ENCODE measurements at regions not wholly inside any gene's neighbourhood (a gene's known extent, or its start where the extent isn't known, plus 50 kb on each side); places are given as distances from the start of the nearest gene placed in this dataset.
"Not testable (repeated sequence)": the region's sequence is repeated elsewhere in the genome, so short reads cannot be mapped to it uniquely, and the experiment has no call there.

- H3K4me3 ChIP-seq; H3K4me1 ChIP-seq; H3K36me3 ChIP-seq; H3K9me3 ChIP-seq (replicated peaks); H3K27ac ChIP-seq (replicated peaks); intact Hi-C loops (cut with micrococcal nuclease): not testable (repeated sequence)
- TF ChIP-seq, protein P1, sequence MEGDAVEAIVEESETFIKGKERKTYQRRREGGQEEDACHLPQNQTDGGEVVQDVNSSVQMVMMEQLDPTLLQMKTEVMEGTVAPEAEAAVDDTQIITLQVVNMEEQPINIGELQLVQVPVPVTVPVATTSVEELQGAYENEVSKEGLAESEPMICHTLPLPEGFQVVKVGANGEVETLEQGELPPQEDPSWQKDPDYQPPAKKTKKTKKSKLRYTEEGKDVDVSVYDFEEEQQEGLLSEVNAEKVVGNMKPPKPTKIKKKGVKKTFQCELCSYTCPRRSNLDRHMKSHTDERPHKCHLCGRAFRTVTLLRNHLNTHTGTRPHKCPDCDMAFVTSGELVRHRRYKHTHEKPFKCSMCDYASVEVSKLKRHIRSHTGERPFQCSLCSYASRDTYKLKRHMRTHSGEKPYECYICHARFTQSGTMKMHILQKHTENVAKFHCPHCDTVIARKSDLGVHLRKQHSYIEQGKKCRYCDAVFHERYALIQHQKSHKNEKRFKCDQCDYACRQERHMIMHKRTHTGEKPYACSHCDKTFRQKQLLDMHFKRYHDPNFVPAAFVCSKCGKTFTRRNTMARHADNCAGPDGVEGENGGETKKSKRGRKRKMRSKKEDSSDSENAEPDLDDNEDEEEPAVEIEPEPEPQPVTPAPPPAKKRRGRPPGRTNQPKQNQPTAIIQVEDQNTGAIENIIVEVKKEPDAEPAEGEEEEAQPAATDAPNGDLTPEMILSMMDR (IDR thresholded peaks at IDR 0.05; ENCODE audit: borderline replicate concordance) = peak; percentile 65
- peak; percentile 25 for DNase-seq
- peaks cover 13% of the 10 kb centered on the region for H3K27me3 ChIP-seq (ENCODE audit: low read depth)
Measured at GRCh38 chr2:87217741-87218410, 196.2 kb upstream of the PLGLB1 start.

- intact Hi-C loops (cut with micrococcal nuclease); H3K36me3 ChIP-seq; H3K4me1 ChIP-seq; H3K4me3 ChIP-seq; DNase-seq; H3K9me3 ChIP-seq (replicated peaks); H3K27ac ChIP-seq (replicated peaks): not testable (repeated sequence)
- peaks cover 13% of the 10 kb centered on the region for H3K27me3 ChIP-seq (ENCODE audit: low read depth)
Measured at GRCh38 chr2:87220651-87221050, 199.0 kb upstream of the PLGLB1 start.

GRCh38 chr2:87222131-87222530 lies 200.5 kb upstream of the PLGLB1 start:
- H3K27ac ChIP-seq (replicated peaks); H3K4me1 ChIP-seq; H3K36me3 ChIP-seq; DNase-seq; H3K4me3 ChIP-seq; intact Hi-C loops (cut with micrococcal nuclease); H3K9me3 ChIP-seq (replicated peaks): not testable (repeated sequence)
- peaks cover 13% of the 10 kb centered on the region for H3K27me3 ChIP-seq (ENCODE audit: low read depth)

DNA sequence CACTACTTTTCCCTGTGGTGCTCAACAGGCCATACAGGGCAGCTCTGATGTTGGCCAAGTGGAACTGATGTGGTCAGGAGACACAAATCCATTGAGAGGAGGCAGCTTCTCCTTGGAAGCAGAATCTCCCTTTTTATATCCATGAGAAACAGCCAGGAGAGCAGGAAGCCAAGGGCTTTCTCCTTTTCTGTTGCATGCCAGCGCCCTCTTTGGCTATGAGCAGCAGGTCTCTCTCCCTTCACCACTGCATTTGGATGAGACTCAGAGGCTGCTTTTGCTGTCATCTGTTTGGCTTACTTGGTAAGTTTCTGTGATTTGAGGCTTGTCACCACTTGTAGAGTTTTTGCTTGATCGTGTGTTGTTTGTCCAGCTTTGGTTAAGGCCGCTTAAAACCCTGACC lies 202.2 kb upstream of the PLGLB1 start:
- H3K27me3 ChIP-seq (ENCODE audit: low read depth); H3K4me3 ChIP-seq; H3K9me3 ChIP-seq (replicated peaks); intact Hi-C loops (cut with micrococcal nuclease); H3K4me1 ChIP-seq; H3K36me3 ChIP-seq; DNase-seq; H3K27ac ChIP-seq (replicated peaks): not testable (repeated sequence)

GRCh38 chr2:87229091-87229689 lies 207.5 kb upstream of the PLGLB1 start:
- H3K27ac ChIP-seq (replicated peaks); DNase-seq; intact Hi-C loops (cut with micrococcal nuclease): not testable (repeated sequence)

DNA sequence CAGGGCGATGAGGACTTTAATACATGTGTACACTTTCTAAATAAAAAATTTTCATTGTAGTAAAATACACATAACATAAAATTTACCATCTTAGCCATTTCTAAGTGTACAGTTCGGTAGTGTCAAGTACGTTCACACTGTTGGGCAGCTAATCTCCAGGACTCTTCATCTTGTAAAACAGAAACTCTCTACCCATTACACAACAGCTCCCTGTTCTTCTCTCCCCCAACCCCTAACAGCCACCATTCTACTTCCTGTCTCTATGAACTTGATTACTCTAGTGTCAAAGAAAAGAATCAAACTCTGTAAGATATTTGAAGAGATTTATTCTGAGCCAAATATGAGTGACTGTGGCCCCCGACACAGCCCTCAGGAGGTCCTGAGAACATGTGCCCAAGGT lies 208.3 kb upstream of the PLGLB1 start:
- H3K36me3 ChIP-seq; H3K27me3 ChIP-seq (ENCODE audit: low read depth); H3K9me3 ChIP-seq (replicated peaks); H3K27ac ChIP-seq (replicated peaks); DNase-seq; intact Hi-C loops (cut with micrococcal nuclease); H3K4me1 ChIP-seq; H3K4me3 ChIP-seq: not testable (repeated sequence)

More at GRCh38 chr2:87229091-87229689, 207.5 kb upstream of the PLGLB1 start:
- not testable (repeated sequence) for H3K36me3 ChIP-seq; H3K9me3 ChIP-seq (replicated peaks); H3K4me3 ChIP-seq; H3K27me3 ChIP-seq (ENCODE audit: low read depth); H3K4me1 ChIP-seq
- TF ChIP-seq, protein P1 (IDR thresholded peaks at IDR 0.05; ENCODE audit: borderline replicate concordance) = peak; percentile 65

DNA sequence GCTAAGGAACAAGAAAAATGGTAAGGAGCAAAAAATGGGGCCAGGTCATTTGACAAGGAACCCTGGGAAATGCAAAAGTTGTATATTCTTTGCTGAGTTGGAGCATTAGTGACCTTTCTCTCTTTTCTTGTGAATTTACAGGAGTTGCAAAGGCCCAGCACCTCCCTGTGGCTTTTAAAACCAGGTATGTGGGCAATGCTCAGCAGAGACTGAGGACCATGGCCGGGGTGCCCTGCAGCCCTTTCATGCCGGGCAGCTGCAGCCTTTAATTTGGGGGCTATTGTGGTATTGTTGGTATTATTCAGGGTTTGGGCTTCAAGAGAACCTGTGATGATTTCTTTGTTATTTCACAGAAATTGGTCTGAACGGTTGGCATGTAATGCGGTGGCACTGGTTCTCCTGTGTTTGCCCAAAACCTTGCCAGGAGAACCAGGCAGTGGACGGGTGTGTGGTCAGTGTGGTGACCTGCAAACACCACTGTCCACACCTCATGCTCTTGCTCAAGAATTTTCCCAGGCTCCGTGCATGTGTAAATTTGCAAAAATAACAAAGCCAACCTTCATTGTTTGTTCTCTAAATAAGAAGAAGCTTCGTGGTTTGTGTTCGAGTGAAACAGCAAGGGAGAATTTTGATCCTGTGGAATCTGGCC lies 213.8 kb upstream of the PLGLB1 start:
- not testable (repeated sequence) for DNase-seq

GRCh38 chr2:87237570-87238336 lies 216.1 kb upstream of the PLGLB1 start:
- H3K27ac ChIP-seq (replicated peaks); intact Hi-C loops (cut with micrococcal nuclease); H3K36me3 ChIP-seq; H3K9me3 ChIP-seq (replicated peaks); H3K4me3 ChIP-seq; H3K27me3 ChIP-seq (ENCODE audit: low read depth); H3K4me1 ChIP-seq; DNase-seq: not testable (repeated sequence)

More for the DNA sequence above, 213.8 kb upstream of the PLGLB1 start:
- H3K27ac ChIP-seq (replicated peaks); H3K4me3 ChIP-seq; H3K9me3 ChIP-seq (replicated peaks); intact Hi-C loops (cut with micrococcal nuclease); H3K36me3 ChIP-seq; H3K27me3 ChIP-seq (ENCODE audit: low read depth); H3K4me1 ChIP-seq: not testable (repeated sequence)

DNA sequence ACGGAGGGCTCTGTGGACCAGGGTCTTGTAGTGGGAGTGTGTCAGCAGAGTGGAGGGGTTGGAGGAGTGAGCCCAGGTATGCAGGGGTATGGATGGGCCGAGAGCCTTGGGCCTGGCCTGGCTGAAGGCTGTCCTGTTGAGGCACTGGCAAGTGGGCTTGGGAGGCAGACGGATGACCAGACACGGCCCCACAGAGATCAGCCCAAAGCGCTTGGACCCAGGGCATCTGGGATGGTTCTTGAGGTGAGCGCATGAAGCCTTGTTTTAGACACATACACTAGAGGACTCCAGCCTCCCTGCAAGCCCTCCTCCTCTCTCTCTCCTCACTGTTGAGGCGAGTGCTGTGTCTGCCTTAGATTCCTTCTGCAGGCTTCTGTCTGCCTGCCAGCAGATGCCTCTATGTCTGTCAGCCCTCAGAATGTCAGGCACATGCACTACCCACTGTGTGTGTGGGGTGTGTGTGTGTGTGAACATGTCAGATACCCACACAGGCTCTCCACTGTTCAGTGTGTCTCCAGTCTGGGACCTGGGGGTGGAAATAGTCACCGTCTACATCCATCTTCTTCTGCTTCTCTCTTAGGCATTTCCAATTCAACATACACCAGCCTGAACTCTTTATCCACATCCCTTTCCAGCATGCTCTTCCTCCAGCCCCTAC lies 218.0 kb upstream of the PLGLB1 start:
- intact Hi-C loops (cut with micrococcal nuclease); H3K27me3 ChIP-seq (ENCODE audit: low read depth); DNase-seq; H3K9me3 ChIP-seq (replicated peaks); H3K27ac ChIP-seq (replicated peaks); H3K4me1 ChIP-seq; H3K4me3 ChIP-seq; H3K36me3 ChIP-seq: not testable (repeated sequence)

DNA sequence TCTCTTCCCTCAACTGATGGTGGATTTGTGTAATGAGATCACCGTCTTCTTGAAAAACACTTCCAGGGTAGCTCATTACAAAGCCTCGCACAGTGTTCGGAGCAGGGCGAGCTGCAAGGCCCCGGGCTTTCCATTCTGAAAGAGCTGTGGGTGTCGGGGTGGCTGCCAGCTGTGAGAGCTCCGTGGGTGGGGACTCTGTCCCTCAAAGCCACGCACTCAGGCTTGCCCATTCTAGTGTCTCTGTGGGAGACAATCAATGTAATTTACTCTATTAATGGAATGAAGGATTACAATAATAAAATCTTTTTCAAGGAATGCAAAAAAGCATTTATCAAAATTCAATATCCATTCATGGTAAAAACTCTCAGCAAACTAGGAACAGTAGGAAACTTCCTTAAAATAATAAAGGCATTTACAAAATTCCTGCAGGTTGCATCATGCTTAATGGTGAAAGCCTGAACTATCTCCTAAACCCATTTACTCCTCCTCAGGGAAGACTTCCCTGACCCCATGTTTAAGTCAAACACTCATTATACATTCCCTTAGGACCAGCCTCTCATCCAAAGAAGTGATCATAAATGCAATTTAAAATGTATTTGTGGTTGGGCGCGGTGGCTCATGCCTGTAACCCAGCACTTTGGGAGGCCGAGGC lies 224.5 kb upstream of the PLGLB1 start:
- intact Hi-C loops (cut with micrococcal nuclease); DNase-seq; H3K27ac ChIP-seq (replicated peaks); H3K36me3 ChIP-seq; H3K4me3 ChIP-seq; H3K9me3 ChIP-seq (replicated peaks); H3K4me1 ChIP-seq; H3K27me3 ChIP-seq (ENCODE audit: low read depth): not testable (repeated sequence)

Measured in left ventricle myocardium inferior (tissue), 1 donor.